GM11168 (cell line): ENCODE measurements at regions not wholly inside any gene's neighbourhood (a gene's known extent, or its start where the extent isn't known, plus 50 kb on each side); places are given as distances from the start of the nearest gene placed in this dataset.

Experiments
- in situ Hi-C: fragments of 300-500 bp; cut with MboI; formaldehyde crosslinking; loops from one replicate; pipeline ENCODE4 v1.12.0; 2022; ENCODE audit warnings: low sequenced_read_pairs; ENCODE audit not compliant: unreplicated experiment

- in situ Hi-C loops, result no loop called here
These were observed 164.9 kb upstream of the ADGRL2 start for GRCh38 chr1:81635816-81636215.

- in situ Hi-C loops, result no loop called here
These were observed 166.4 kb upstream of the ADGRL2 start for GRCh38 chr1:81634294-81634693.

- in situ Hi-C loops, result no loop called here
These were observed 181.6 kb upstream of the ADGRL2 start for GRCh38 chr1:81619156-81619555.

GRCh38 chr1:81618376-81618775 is 182.4 kb upstream of the ADGRL2 start:
- in situ Hi-C loops, result no loop called here

GRCh38 chr1:81617308-81617967 is 183.3 kb upstream of the ADGRL2 start:
- in situ Hi-C loops, result no loop called here

GRCh38 chr1:81613803-81614202 is 186.9 kb upstream of the ADGRL2 start:
- in situ Hi-C loops, result no loop called here

GRCh38 chr1:81607924-81608323 is 192.8 kb upstream of the ADGRL2 start:
- in situ Hi-C loops, result no loop called here

- in situ Hi-C loops, result no loop called here
These were observed 193.6 kb upstream of the ADGRL2 start for GRCh38 chr1:81607086-81607485.

GRCh38 chr1:81606656-81607055 is 194.1 kb upstream of the ADGRL2 start:
- in situ Hi-C loops, result no loop called here

GRCh38 chr1:81605023-81605422 is 195.7 kb upstream of the ADGRL2 start:
- in situ Hi-C loops, result no loop called here

- in situ Hi-C loops, result no loop called here
These were observed 199.7 kb upstream of the ADGRL2 start for GRCh38 chr1:81600878-81601622.

GRCh38 chr1:81600363-81600762 is 200.4 kb upstream of the ADGRL2 start:
- in situ Hi-C loops, result no loop called here

GRCh38 chr1:81598623-81599022 is 202.1 kb upstream of the ADGRL2 start:
- in situ Hi-C loops, result no loop called here

- in situ Hi-C loops, result no loop called here
These were observed 202.9 kb upstream of the ADGRL2 start for GRCh38 chr1:81597720-81598426.

- in situ Hi-C loops, result no loop called here
These were observed 204.4 kb upstream of the ADGRL2 start for GRCh38 chr1:81596341-81596740.

- in situ Hi-C loops, result no loop called here
These were observed 206.5 kb upstream of the ADGRL2 start for GRCh38 chr1:81594206-81594605.

GRCh38 chr1:81592233-81592632 is 208.5 kb upstream of the ADGRL2 start:
- in situ Hi-C loops, result no loop called here

- in situ Hi-C loops, result no loop called here
These were observed 210.6 kb upstream of the ADGRL2 start for GRCh38 chr1:81590171-81590570.

GRCh38 chr1:81588149-81588548 is 212.6 kb upstream of the ADGRL2 start:
- in situ Hi-C loops, result no loop called here

- in situ Hi-C loops, result no loop called here
These were observed 213.3 kb upstream of the ADGRL2 start for GRCh38 chr1:81587426-81587825.

GRCh38 chr1:81585371-81585770 is 215.4 kb upstream of the ADGRL2 start:
- in situ Hi-C loops, result no loop called here
